ENCODE measurements at regions not wholly inside any gene's neighbourhood (a gene's known extent, or its start where the extent isn't known, plus 50 kb on each side); places are given as distances from the start of the nearest gene placed in this dataset.
"Not testable (repeated sequence)": the region's sequence is repeated elsewhere in the genome, so short reads cannot be mapped to it uniquely, and the experiment has no call there.

DNA sequence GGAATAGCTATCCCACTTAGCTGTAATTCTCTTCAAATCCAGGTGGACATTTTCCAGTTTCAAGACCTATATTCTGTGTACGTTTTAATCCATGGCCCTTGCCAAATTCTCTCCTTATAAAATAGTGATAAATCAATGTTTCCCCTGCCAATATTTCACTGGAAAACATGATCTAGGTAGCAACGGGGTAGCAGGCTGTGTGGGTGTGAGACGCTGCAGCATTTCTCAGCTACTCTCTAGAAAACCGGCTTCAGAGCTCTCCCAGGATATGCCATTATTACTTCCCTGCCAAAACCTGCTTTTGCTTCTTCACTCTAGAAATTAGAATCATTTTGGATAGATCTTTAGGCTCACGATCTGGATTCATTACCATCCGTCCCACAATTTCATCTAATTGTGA is 82.1 kb upstream of the SIPA1L2 start:
- DNase-seq (ENCODE audit: low read depth): no peak
- H3K4me3 ChIP-seq (ENCODE audit: low read length): no peak overlapping the region
- TF ChIP-seq CTCF (IDR thresholded peaks at IDR 0.05; ENCODE audit: insufficient read depth, low read depth, low read length, missing control alignments): no peak

- no peak for DNase-seq (ENCODE audit: low read depth)
- no peak for TF ChIP-seq CTCF (IDR thresholded peaks at IDR 0.05; ENCODE audit: insufficient read depth, low read depth, low read length, missing control alignments)
- no peak overlapping the region for H3K4me3 ChIP-seq (ENCODE audit: low read length)
Observed at GRCh38 chr1:232713785-232714184, 83.9 kb upstream of the SIPA1L2 start.

DNA sequence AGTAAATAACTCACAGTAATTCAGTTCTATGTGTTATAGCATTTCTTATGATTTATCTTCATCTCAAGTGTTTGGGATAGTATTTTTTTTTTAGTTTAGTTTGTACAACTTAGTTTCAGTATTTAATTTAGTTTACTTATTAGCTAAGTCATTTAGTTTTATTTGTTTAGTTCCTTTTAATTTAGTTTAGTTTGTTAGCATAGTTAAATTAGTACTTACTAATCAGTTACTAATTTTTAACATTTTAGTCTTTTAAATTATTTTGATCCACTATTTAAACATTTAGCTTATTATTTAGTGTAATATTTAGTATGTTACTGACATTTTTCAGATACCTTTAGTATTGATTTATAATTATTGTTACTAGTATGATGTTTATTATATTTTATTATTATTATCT is 85.2 kb upstream of the SIPA1L2 start:
- no peak for DNase-seq (ENCODE audit: low read depth)
- TF ChIP-seq CTCF (IDR thresholded peaks at IDR 0.05; ENCODE audit: insufficient read depth, low read depth, low read length, missing control alignments): no peak

DNA sequence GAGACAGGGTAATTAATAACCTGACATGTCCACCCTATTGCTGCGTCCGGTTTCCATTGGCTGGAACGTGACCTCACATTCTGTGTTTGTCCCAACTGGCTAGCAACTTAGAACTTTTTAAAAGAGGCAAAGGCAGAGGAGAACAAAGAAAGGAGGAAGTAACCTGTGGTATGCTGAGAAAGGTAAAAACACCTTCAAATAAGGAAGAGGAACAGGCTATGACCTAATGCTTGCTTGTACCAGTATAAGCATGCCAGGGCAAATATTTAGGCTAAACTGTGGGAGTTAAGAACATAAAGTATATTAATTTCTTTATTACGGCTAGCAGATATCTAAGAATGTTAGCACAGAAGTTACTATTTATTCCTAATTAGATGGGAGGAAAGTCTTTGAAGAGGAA is 87.3 kb upstream of the MAP10 start:
- H3K4me3 ChIP-seq (ENCODE audit: low read length): not testable (repeated sequence)
- DNase-seq (ENCODE audit: low read depth): peak; percentile 26

More for the DNA sequence above, 85.2 kb upstream of the SIPA1L2 start:
- no peak overlapping the region for H3K4me3 ChIP-seq (ENCODE audit: low read length)

DNA sequence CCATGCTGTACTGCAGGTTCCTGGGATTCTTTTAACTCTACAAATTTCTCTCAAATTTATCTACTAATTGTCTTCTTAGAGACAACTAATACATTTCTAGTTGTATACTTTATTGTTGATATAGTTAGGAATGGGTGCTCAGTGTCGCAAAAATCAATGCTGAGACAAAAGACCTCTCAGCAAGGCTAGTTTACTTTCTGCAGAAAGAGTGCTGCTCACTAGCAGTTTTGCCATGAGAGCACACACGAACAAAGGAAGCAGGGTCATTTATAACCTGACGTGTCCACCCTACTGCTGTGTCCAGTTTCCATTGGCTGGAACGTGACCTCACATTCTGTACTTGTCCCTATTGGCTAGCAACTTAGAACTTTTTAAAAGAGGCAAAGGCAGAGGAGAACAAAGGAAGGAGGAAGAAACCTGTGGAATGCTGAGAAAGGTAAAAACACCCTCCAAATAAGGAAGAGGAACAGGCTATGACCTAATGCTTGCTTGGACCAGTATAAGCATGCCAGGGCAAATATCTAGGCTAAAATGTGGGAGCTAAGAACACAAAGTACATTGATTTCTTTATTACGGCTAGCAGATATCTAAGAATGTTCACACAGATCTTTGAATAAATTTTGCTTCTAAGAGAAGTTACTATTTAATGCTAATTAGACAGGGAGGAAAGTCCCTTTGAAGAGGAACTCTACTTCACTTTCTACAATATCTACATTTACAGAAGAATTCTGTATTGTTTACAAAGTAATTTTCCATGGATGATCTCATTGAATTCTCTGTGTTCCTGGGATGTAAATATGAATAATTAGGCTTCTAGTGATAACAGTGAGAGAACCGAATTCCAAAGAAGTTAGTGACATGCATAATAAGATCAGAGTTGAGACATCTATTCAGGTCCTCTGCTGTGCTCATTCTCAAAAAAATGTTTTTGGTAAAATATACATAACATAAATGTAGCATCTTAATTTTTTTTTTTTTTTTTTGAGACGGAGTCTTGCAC is 86.0 kb upstream of the MAP10 start:
- H3K4me3 ChIP-seq (ENCODE audit: low read length): no peak overlapping the region
- TF ChIP-seq CTCF (IDR thresholded peaks at IDR 0.05; ENCODE audit: insufficient read depth, low read depth, low read length, missing control alignments): no peak
- DNase-seq (ENCODE audit: low read depth): peak; percentile 72

DNA sequence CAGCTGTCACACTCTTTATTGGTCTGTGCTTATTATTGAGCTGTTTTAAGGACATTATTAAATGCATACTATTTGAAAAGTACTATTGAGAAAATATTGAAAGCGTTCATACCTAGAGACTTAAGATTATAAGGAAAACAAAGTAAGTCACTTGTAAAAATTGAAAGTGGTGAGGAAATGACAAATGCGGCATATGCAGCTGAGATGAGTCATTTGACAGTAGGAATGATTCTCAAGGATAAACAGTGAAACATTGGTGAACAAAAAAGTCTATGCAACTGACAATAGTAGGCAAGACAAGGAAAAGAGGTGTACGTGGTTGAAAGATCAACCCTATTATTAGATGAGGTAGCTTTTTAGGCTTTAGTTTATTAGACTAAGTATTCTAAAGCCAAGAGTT is 82.6 kb upstream of the MAP10 start:
- no peak for TF ChIP-seq CTCF (IDR thresholded peaks at IDR 0.05; ENCODE audit: insufficient read depth, low read depth, low read length, missing control alignments)
- peak; percentile 39 for DNase-seq (ENCODE audit: low read depth)
- no peak overlapping the region for H3K4me3 ChIP-seq (ENCODE audit: low read length)

DNA sequence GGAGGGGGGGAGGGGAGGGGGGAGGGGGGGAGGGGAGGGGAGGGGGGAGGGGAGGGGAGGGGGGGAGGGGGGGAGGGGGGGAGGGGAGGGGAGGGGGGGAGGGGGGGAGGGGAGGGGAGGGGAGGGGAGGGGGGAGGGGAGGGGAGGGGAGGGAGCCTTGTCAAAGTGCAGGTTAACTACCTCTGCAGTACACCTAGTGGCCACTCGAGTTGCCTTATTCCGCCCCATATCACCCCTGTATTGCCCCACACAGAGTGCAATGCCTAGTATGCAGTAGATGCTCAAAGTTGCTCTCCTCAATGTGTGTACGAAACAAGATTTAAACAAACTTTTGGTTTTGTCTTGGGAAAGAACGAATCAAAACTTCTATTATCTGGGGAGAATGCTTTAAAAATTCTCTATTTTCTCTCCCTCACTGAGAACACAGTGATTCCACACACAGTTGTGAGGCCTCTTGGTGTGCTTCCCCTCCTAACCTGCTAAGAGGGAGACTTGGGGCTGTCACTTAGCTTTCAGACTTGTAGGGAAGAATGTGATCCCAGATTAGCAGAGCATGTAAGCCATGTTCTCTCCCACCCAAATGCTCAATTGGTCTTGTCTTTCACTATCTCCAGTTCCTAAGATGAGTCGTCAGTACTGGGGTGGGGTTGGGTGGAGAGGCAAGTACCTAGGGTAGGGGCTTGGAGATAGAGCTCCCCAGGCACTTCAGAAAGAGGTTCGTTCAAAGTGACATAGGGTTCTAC is 79.7 kb upstream of the MAP10 start:
- TF ChIP-seq CTCF (IDR thresholded peaks at IDR 0.05; ENCODE audit: insufficient read depth, low read depth, low read length, missing control alignments): no peak
- H3K4me3 ChIP-seq (ENCODE audit: low read length): no peak overlapping the region
- DNase-seq (ENCODE audit: low read depth): no peak

All from epithelial cell of esophagus (primary cell).